ENCODE measurements at regions not wholly inside any gene's neighbourhood (a gene's known extent, or its start where the extent isn't known, plus 50 kb on each side); places are given as distances from the start of the nearest gene placed in this dataset.

GRCh38 chr17:17398188-17398942 lies 78.4 kb upstream of the MED9 start:
- Mint-ChIP-seq H3K9me3 (peaks cover 11% of the 10 kb centered on the region), H3K36me3 (no peaks in the 10 kb centered on the region), H3K27ac (no peak overlapping the region), H3K4me1 (peaks cover 9% of the 10 kb centered on the region), H3K27me3 (ENCODE audit: low read depth) (no peaks in the 10 kb centered on the region), H3K4me3 (no peak overlapping the region)
- no peak for DNase-seq (ENCODE audit: low spot score)
- ATAC-seq, result no peak
- TF ChIP-seq CREB1 (CRISPR knock-in tag; IDR thresholded peaks at IDR 0.05) (no peak), TEAD4 (CRISPR knock-in tag; IDR thresholded peaks at IDR 0.05) (no peak)
- CTCF ChIA-PET, result interaction anchor here (0.9 kb wide), 1 partner anchor 99 kb away, joined by 3 read pairs; no protein-coding TSS in a partner anchor
- POLR2A ChIA-PET, result no interaction called here

- POLR2A ChIA-PET, result no interaction called here
- H3K4me3 Mint-ChIP-seq, result no peak overlapping the region
- CTCF ChIA-PET, result interaction anchor here (0.9 to 1.3 kb wide), 2 partner anchors 11 to 98 kb away, joined by 3 to 6 read pairs; no protein-coding TSS in a partner anchor
- H3K27me3 Mint-ChIP-seq (ENCODE audit: low read depth), result no peaks in the 10 kb centered on the region
- no peak for DNase-seq (ENCODE audit: low spot score)
- no peak overlapping the region; the same call in 1 of the 2 replicates for H3K27ac Mint-ChIP-seq
- ATAC-seq, result no peak
- H3K4me1 Mint-ChIP-seq, result peaks cover 16% of the 10 kb centered on the region
- H3K36me3 Mint-ChIP-seq, result no peaks in the 10 kb centered on the region
- peaks cover 11% of the 10 kb centered on the region for H3K9me3 Mint-ChIP-seq
- TF ChIP-seq USF2 (CRISPR knock-in tag; IDR thresholded peaks at IDR 0.05) (no peak), ZNF121 (CRISPR knock-in tag; IDR thresholded peaks at IDR 0.05) (no peak), NFATC4 (CRISPR knock-in tag; IDR thresholded peaks at IDR 0.05) (no peak), CREM (CRISPR knock-in tag; IDR thresholded peaks at IDR 0.05) (no peak), HMGA2 (CRISPR knock-in tag; IDR thresholded peaks at IDR 0.05) (no peak), TP53 (CRISPR knock-in tag; IDR thresholded peaks at IDR 0.05) (no peak), NR3C1 (CRISPR knock-in tag; conservative IDR thresholded peaks at IDR 0.05; ENCODE audit: low read depth) (no peak), CREB1 (CRISPR knock-in tag; IDR thresholded peaks at IDR 0.05) (no peak), ZNF671 (CRISPR knock-in tag; IDR thresholded peaks at IDR 0.05) (no peak), MYBL2 (CRISPR knock-in tag; IDR thresholded peaks at IDR 0.05) (no peak), ZBTB43 (CRISPR knock-in tag; IDR thresholded peaks at IDR 0.05) (no peak), ZNF532 (CRISPR knock-in tag; IDR thresholded peaks at IDR 0.05; ENCODE audit: borderline replicate concordance) (no peak), ARID4B (CRISPR knock-in tag; IDR thresholded peaks at IDR 0.05; ENCODE audit: borderline replicate concordance) (no peak), ZNF425 (CRISPR knock-in tag; conservative IDR thresholded peaks at IDR 0.05) (no peak), CDX4 (CRISPR knock-in tag; IDR thresholded peaks at IDR 0.05; ENCODE audit: borderline replicate concordance) (no peak), ZBTB21 (CRISPR knock-in tag; IDR thresholded peaks at IDR 0.05; ENCODE audit: borderline replicate concordance) (no peak), KAT7 (CRISPR knock-in tag; IDR thresholded peaks at IDR 0.05; ENCODE audit: borderline replicate concordance) (no peak)
These were observed 77.6 kb upstream of the MED9 start for GRCh38 chr17:17398943-17399926.

Data from WTC11 (cell line).